ENCODE measurements at regions not wholly inside any gene's neighbourhood (a gene's known extent, or its start where the extent isn't known, plus 50 kb on each side); places are given as distances from the start of the nearest gene placed in this dataset.
"Not testable (repeated sequence)": the region's sequence is repeated elsewhere in the genome, so short reads cannot be mapped to it uniquely, and the experiment has no call there.

GRCh38 chr13:109702030-109702597 is 84.3 kb downstream of the IRS2 start:
- ATAC-seq (ENCODE audit: low FRiP score) = not testable (repeated sequence)

DNA sequence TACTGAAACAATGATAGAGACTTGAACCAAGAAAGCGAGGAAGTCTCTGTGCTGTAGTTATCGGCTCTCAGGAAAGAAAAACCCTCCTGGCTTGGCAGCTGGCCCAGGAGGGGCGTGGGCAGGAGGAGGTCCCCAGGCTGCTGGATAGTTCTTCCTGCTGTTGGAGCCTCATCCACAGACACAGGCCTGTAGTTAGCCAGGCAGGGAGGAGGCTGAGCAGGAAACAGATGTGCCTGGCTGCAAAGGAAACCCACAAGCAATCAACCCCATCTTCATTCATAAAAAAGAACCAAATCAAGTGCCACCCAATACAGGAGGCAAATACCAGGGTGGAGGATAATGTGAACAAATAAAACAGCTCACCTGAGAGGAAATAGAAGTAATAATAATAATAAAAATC is 86.2 kb downstream of the IRS2 start:
- no peak for TF ChIP-seq CTCF (IDR thresholded peaks at IDR 0.05)
- no peak for ATAC-seq (ENCODE audit: low FRiP score)
- no peak for DNase-seq (ENCODE audit: low spot score)

More at GRCh38 chr13:109702030-109702597, 84.3 kb downstream of the IRS2 start:
- not testable (repeated sequence) for DNase-seq (ENCODE audit: low spot score)

DNA sequence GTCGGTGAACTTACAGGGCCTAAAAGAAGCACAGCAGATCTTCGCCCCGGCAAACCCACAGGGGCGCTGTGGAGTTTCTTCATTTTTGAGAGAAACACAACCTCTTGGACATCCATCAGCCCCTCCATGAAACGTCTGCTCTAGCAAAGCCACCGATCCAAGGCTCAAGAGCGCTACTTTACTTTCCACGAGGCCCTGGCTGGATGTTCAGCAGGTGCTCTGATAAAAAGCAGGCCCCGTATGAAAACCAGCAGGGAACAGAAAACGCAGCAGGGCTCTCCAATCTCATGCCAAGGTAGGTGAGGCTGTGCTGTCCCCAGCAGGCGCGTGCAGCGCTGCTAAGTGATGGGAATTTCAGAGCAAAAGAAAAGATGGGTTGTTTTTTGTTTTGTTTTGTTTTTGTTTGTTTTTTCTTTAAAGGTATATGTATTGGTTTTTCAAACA is 86.7 kb downstream of the IRS2 start:
- DNase-seq (ENCODE audit: low spot score) (no peak), ATAC-seq (ENCODE audit: low FRiP score) (no peak)
- TF ChIP-seq CTCF (IDR thresholded peaks at IDR 0.05) = no peak

DNA sequence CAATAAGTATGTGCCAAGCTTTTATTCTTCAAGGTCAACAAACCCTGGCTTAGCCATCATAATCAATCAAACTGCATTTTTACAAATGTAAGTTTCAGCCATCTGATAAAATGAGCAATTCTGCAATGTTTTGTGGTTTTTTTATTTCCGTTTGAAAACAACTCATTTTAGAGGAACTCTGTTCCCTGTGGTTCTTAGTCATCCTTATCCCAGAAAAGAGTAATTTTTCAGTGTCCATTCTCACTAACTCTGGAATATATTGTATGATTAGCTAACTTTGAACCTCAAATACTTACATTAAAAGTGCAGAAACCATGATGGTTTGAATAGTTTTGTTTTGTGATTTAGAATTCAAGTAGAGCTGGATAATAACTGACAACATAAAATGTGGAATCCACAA is 87.6 kb downstream of the IRS2 start:
- no peak for TF ChIP-seq CTCF (IDR thresholded peaks at IDR 0.05)
- DNase-seq (ENCODE audit: low spot score) (no peak), ATAC-seq (ENCODE audit: low FRiP score) (no peak)

GRCh38 chr13:109697936-109698335 is 88.4 kb downstream of the IRS2 start:
- TF ChIP-seq CTCF (IDR thresholded peaks at IDR 0.05) = no peak
- no peak for ATAC-seq (ENCODE audit: low FRiP score)

DNA sequence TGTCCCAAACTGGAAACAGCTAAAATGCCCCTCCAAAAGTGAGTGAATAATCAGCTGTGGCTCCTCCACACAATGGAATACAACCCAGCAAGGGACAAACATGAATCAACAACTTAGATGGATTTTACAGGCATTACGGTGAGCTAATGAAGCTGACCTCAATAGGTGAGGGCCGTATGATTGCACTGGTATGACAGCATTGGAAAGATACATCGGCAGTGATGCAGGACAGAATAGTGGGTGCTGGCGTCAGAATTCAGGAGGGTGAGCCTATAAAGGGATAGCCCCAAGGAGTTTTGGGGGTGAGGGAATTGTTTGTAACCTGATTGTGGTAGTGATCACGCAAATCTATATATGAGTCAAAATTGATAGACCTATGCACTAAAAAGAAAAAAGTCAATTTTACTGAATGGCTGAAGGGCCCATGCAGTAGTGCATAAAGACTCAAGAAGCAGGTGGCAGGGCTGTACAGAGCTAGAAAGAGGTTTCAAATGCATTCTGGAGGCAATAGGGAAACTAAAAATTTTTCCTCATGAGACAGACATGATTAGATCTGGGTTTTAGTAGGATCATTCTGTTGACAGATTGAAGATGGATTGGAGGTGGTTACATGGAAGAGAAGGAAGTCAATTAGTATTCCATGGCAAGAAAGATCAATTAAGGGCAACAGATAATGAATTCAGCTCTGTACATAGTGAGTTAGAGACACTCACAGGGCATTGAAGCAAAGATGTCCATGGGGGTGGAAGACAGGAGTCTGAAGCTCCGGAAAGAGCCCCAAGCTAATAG is 90.8 kb downstream of the IRS2 start:
- ATAC-seq (ENCODE audit: low FRiP score) (no peak), DNase-seq (ENCODE audit: low spot score) (no peak)
- TF ChIP-seq CTCF (IDR thresholded peaks at IDR 0.05) = no peak

More at GRCh38 chr13:109697936-109698335, 88.4 kb downstream of the IRS2 start:
- DNase-seq (ENCODE audit: low spot score) = no peak

DNA sequence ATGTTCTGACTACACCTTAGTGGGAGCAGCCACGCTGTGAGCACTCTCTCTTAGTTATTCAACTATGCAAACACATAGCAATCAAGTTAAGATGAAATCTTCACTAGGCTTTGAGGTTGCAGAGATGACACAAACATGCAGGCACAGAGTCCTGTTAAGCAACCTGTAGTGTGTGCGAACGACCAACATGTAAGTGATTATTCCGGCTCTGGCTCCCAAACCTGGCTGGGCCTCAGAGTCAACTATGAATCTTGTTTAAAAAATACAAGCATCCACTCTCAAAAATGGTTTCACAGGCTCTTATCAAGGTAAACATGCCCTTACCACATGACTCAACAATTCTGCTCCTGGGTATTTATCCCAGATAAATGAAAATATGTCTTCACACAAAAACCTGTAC is 91.4 kb downstream of the IRS2 start:
- TF ChIP-seq CTCF (IDR thresholded peaks at IDR 0.05) = no peak
- no peak for DNase-seq (ENCODE audit: low spot score)
- ATAC-seq (ENCODE audit: low FRiP score) = no peak
